HEK293 (cell line): ENCODE measurements at regions not wholly inside any gene's neighbourhood (a gene's known extent, or its start where the extent isn't known, plus 50 kb on each side); places are given as distances from the start of the nearest gene placed in this dataset.

Experiments
- CTCF ChIA-PET: fragments of 350-600 bp; formaldehyde crosslinking; extraction: SDS; loops from one replicate; lab custom pipeline; 2021; ENCODE audit warnings: antibody characterized with exemption; lab: Yijun Ruan, JAX
- POLR2A ChIA-PET: fragments of 300-600 bp; formaldehyde crosslinking; extraction: SDS; loops from one replicate; lab custom pipeline; 2020; ENCODE audit warnings: antibody characterized with exemption, inconsistent platforms; lab: Yijun Ruan, JAX
- H3K27ac ChIP-seq: fragments of 200-500 bp; sonication (Bioruptor generic); 2 replicates; pipeline ENCODE4 v1.5.1; 2014; ENCODE audit warnings: low read depth, low read length, control low read depth, inconsistent platforms; ENCODE audit errors: extremely low read depth
- H3K36me3 ChIP-seq, 2 experiments: fragments of 200-500 bp in 1 of 2; sonication (Bioruptor generic) in 1 of 2; 1 replicate in 1 of 2; 2 replicates in 1 of 2; pipeline ENCODE4 v1.5.1; 2014 to 2017; ENCODE audit warnings: inconsistent platforms in 2 of 2, low read length in 2 of 2; ENCODE audit not compliant: control insufficient read depth in 2 of 2, insufficient read depth in 1 of 2
- H3K4me1 ChIP-seq: fragments of 200-500 bp; sonication (Bioruptor generic); 2 replicates; pipeline ENCODE4 v1.5.1; 2014; ENCODE audit warnings: mild to moderate bottlenecking, low read length, inconsistent platforms; ENCODE audit not compliant: control insufficient read depth, insufficient read depth
- H3K4me3 ChIP-seq: 2 replicates; pipeline ENCODE4 v1.5.1; 2011; ENCODE audit warnings: low read depth, mild to moderate bottlenecking, control low read depth, low read length, moderate library complexity
- H3K9me3 ChIP-seq: fragments of 200-500 bp; sonication (Bioruptor generic); 2 replicates; pipeline ENCODE4 v1.5.1; 2014; ENCODE audit warnings: low read depth, low read length, inconsistent platforms; ENCODE audit not compliant: control insufficient read depth, insufficient read depth
- GLIS2 ChIP-seq: fragments of 450-650 bp; formaldehyde crosslinking; IDR thresholded peaks from 2 replicates; pipeline ENCODE4 v1.5.1; 2016; ENCODE audit warnings: missing biosample characterization, missing genetic modification characterization
- HOXA7 ChIP-seq: sonication (generic); formaldehyde crosslinking; IDR thresholded peaks from 2 replicates; pipeline ENCODE4 v1.8.1; 2022; ENCODE audit warnings: missing genetic modification reagents, borderline replicate concordance
- HOXC10 ChIP-seq: sonication (generic); formaldehyde crosslinking; IDR thresholded peaks from 2 replicates; pipeline ENCODE4 v1.8.1; 2023; ENCODE audit warnings: mild to moderate bottlenecking, missing genetic modification reagents
- SETDB1 ChIP-seq: IDR thresholded peaks from one replicate; pipeline ENCODE4 v1.6.1; 2017; ENCODE audit warnings: mild to moderate bottlenecking, low read length, moderate library complexity, mixed read lengths; ENCODE audit not compliant: insufficient read length
- ZBTB1 ChIP-seq: fragments of 450-650 bp; formaldehyde crosslinking; IDR thresholded peaks from 2 replicates; pipeline ENCODE4 v1.5.1; 2016; ENCODE audit warnings: missing biosample characterization, missing genetic modification characterization
- ZBTB20 ChIP-seq: fragments of 450-650 bp; formaldehyde crosslinking; IDR thresholded peaks from 2 replicates; pipeline ENCODE4 v1.5.1; 2016; ENCODE audit warnings: missing biosample characterization, missing genetic modification characterization
- ZFP3 ChIP-seq: fragments of 450-650 bp; formaldehyde crosslinking; IDR thresholded peaks from 2 replicates; pipeline ENCODE4 v1.5.1; 2016; ENCODE audit warnings: low read depth, missing biosample characterization, missing genetic modification characterization
- ZNF157 ChIP-seq: fragments of 450-650 bp; formaldehyde crosslinking; IDR thresholded peaks from 2 replicates; pipeline ENCODE4 v1.5.1; 2016; ENCODE audit warnings: missing biosample characterization, missing genetic modification characterization
- ZNF174 ChIP-seq: fragments of 450-650 bp; formaldehyde crosslinking; IDR thresholded peaks from 2 replicates; pipeline ENCODE4 v1.5.0; 2017; ENCODE audit warnings: missing biosample characterization, mild to moderate bottlenecking, missing genetic modification characterization
- ZNF214 ChIP-seq: fragments of 450-650 bp; formaldehyde crosslinking; IDR thresholded peaks from 2 replicates; pipeline ENCODE4 v1.5.1; 2017; ENCODE audit warnings: missing biosample characterization, mild to moderate bottlenecking, missing genetic modification characterization, borderline replicate concordance
- ZNF23 ChIP-seq: fragments of 450-650 bp; formaldehyde crosslinking; IDR thresholded peaks from 2 replicates; pipeline ENCODE4 v1.5.1; 2016; ENCODE audit warnings: missing biosample characterization, missing genetic modification characterization, borderline replicate concordance
- ZNF292 ChIP-seq: fragments of 450-650 bp; formaldehyde crosslinking; IDR thresholded peaks from 2 replicates; pipeline ENCODE4 v1.5.1; 2016; ENCODE audit warnings: low read depth, missing biosample characterization, missing genetic modification characterization, borderline replicate concordance
- ZNF350 ChIP-seq: fragments of 450-650 bp; formaldehyde crosslinking; IDR thresholded peaks from 2 replicates; pipeline ENCODE4 v1.5.0; 2017; ENCODE audit warnings: missing biosample characterization, mild to moderate bottlenecking, missing genetic modification characterization
- ZNF354C ChIP-seq: fragments of 450-650 bp; formaldehyde crosslinking; IDR thresholded peaks from 2 replicates; pipeline ENCODE4 v1.5.1; 2016; ENCODE audit warnings: missing biosample characterization, missing genetic modification characterization, low read depth, borderline replicate concordance
- ZNF37A ChIP-seq: fragments of 450-650 bp; IDR thresholded peaks from 2 replicates; pipeline ENCODE4 v1.5.1; 2018; ENCODE audit warnings: missing biosample characterization, missing genetic modification characterization
- ZNF449 ChIP-seq: fragments of 450-650 bp; formaldehyde crosslinking; IDR thresholded peaks from 2 replicates; pipeline ENCODE4 v1.5.1; 2017; ENCODE audit warnings: missing biosample characterization, mild to moderate bottlenecking, missing genetic modification characterization, moderate library complexity
- ZNF501 ChIP-seq: fragments of 450-650 bp; formaldehyde crosslinking; IDR thresholded peaks from 2 replicates; pipeline ENCODE4 v1.5.1; 2016; ENCODE audit warnings: missing biosample characterization, missing genetic modification characterization
- ZNF544 ChIP-seq: fragments of 450-650 bp; formaldehyde crosslinking; IDR thresholded peaks from 2 replicates; pipeline ENCODE4 v1.5.0; 2017; ENCODE audit warnings: missing biosample characterization, missing genetic modification characterization
- ZNF571 ChIP-seq: fragments of 450-650 bp; formaldehyde crosslinking; IDR thresholded peaks from 2 replicates; pipeline ENCODE4 v1.5.0; 2017; ENCODE audit warnings: missing biosample characterization, missing genetic modification characterization
- ZNF585B ChIP-seq: fragments of 450-650 bp; formaldehyde crosslinking; IDR thresholded peaks from 2 replicates; pipeline ENCODE4 v1.5.1; 2016; ENCODE audit warnings: missing biosample characterization, missing genetic modification characterization
- ZNF596 ChIP-seq: fragments of 450-650 bp; IDR thresholded peaks from 2 replicates; pipeline ENCODE4 v1.5.0; 2018; ENCODE audit warnings: missing biosample characterization, mild to moderate bottlenecking, missing genetic modification characterization, moderate library complexity
- ZNF654 ChIP-seq: fragments of 450-650 bp; formaldehyde crosslinking; IDR thresholded peaks from 2 replicates; pipeline ENCODE4 v1.5.1; 2016; ENCODE audit warnings: low read depth, missing biosample characterization, missing genetic modification characterization
- ZNF664 ChIP-seq: fragments of 450-650 bp; formaldehyde crosslinking; IDR thresholded peaks from 2 replicates; pipeline ENCODE4 v1.5.1; 2016; ENCODE audit warnings: missing biosample characterization, missing genetic modification characterization
- ZNF670 ChIP-seq: fragments of 450-650 bp; formaldehyde crosslinking; IDR thresholded peaks from 2 replicates; pipeline ENCODE4 v1.5.1; 2016; ENCODE audit warnings: missing biosample characterization, missing genetic modification characterization, low read depth
- ZNF791 ChIP-seq: fragments of 450-650 bp; formaldehyde crosslinking; IDR thresholded peaks from 2 replicates; pipeline ENCODE4 v1.5.1; 2016; ENCODE audit warnings: missing biosample characterization, missing genetic modification characterization
- ZSCAN4 ChIP-seq: fragments of 450-650 bp; formaldehyde crosslinking; IDR thresholded peaks from 2 replicates; pipeline ENCODE4 v1.5.1; 2017; ENCODE audit warnings: missing biosample characterization, missing genetic modification characterization
- ZSCAN5A ChIP-seq: fragments of 450-650 bp; formaldehyde crosslinking; IDR thresholded peaks from 2 replicates; pipeline ENCODE4 v1.5.1; 2016; ENCODE audit warnings: missing biosample characterization, missing genetic modification characterization

DNA sequence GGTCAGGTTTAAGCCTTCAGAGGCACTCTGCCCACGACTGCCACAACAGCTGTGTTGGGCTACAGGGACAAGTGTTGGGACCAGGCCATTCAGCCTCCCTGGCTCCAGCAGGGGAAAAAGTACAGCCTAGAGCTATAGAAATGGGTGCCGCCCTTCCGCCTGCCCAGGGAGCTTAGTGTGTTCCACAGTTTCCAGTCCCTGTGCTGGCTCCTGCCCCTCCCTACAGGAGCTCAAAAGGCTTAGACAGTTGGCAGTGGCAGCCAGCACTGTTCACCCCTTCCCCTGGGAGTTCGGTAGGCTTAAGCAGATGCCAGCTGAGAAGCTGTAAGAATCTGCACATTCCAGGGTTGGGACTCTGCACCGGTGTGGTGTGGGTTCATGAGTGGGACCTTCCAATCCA lies 408.2 kb upstream of the INTU start:
- H3K4me3 ChIP-seq = no peak overlapping the region
- no peaks in the 10 kb centered on the region for H3K4me1 ChIP-seq
- CTCF ChIA-PET = interaction anchor here (0.5 kb wide), 1 partner anchor 124 kb away, joined by 4 read pairs; no protein-coding TSS in a partner anchor
- POLR2A ChIA-PET = no interaction called here
- no peaks in the 10 kb centered on the region for H3K36me3 ChIP-seq
- no peak overlapping the region for H3K27ac ChIP-seq
- TF ChIP-seq ZNF214 (tag by site-specific recombination) (no peak), ZNF501 (tag by site-specific recombination) (no peak), ZBTB1 (tag by site-specific recombination) (no peak), ZNF664 (no peak), GLIS2 (tag by site-specific recombination) (no peak)
- TF ChIP-seq, all 188 proteins: peak for 0
- no peaks in the 10 kb centered on the region for H3K9me3 ChIP-seq

DNA sequence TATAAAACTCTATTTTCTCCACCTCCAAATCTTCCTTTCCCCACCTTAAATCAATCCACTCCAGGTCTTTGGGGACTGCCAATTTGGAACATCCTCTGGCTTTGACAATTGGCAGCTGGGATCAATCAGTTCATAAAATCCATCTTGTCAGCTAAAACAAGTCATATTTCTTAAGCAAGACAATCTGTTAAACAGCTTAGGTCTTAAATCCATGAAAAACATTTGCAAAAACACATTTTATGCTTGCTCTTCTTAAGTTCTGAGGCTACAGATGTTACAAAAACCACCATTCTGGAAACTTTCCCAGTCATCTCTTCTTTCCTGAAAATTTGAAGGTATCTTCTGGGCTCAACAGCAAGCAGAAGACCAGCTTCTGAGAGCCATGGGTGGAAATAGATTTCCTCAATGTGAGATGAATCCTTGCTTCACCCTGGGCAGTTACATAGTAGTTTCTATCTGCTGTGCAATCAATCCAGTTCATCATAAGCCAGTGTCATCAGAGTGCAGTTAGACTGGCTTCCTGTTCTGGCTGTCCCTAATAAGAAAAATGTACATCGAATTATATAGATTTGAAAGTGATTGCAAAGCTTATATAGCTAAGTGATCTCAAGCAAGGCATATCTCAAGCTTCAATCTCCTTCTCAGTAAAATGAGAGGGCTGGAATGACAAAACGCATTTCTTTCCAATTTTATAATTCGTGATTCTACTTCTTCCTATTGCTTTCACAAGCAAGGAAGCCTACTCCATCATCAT lies 402.7 kb upstream of the INTU start:
- CTCF ChIA-PET = no interaction called here
- Histone ChIP-seq H3K9me3 (no peaks in the 10 kb centered on the region), H3K36me3 (no peaks in the 10 kb centered on the region), H3K27ac (no peak overlapping the region), H3K4me3 (no peak overlapping the region), H3K4me1 (no peaks in the 10 kb centered on the region)
- POLR2A ChIA-PET = no interaction called here
- TF ChIP-seq ZFP3 (tag by site-specific recombination) (no peak), ZNF174 (no peak), ZNF670 (tag by site-specific recombination) (no peak), ZNF37A (no peak), ZNF157 (no peak), ZNF23 (tag by site-specific recombination) (no peak), HOXC10 (CRISPR knock-in tag) (no peak)

DNA sequence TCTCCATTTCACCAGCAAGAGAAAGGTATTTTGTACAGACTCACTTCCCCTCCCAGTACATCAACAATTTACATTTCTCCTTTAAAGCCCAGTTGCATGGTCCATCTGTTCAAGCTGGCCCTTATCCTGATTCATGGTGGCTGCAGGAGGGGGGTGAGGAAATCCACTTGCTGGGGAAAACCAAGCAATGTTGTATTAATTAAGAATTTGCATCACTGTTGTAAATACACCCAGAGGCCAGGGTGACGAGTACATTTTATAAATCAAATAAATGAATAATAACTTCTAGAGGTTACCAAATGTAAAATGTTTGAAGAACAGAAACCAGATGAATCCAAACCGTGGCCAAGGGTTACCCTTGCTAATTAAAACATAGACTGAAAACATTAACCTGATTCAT lies 395.9 kb upstream of the INTU start:
- Histone ChIP-seq H3K4me1 (no peaks in the 10 kb centered on the region), H3K27ac (no peak overlapping the region), H3K36me3 (no peaks in the 10 kb centered on the region), H3K9me3 (no peaks in the 10 kb centered on the region), H3K4me3 (no peak overlapping the region)
- CTCF ChIA-PET = no interaction called here
- POLR2A ChIA-PET = no interaction called here
- TF ChIP-seq ZNF350 (tag by site-specific recombination) = no peak
- TF ChIP-seq ZBTB20 = no peak
- TF ChIP-seq ZNF585B = no peak
- no peak for TF ChIP-seq ZNF292
- TF ChIP-seq GLIS2 (tag by site-specific recombination) = no peak
- TF ChIP-seq SETDB1 = no peak
- TF ChIP-seq ZSCAN4 = no peak

DNA sequence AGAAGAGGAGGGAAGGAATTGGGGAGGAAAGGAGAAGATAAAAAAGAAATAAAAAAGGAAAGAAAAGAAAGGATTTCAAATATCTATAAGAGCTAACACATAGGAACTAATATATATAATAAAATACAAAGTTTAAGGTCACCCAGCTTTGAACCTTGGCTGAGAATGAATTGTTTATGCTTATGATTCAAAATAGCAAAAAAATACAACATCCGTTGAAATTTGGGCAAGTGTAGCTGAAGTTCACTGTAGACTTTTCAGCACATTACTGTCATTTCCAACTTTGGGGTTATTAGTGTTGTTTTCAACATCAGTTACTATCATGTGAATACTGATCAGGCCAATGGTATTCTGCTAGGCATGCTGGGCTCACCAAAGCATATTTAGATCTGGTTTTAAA lies 395.2 kb upstream of the INTU start:
- CTCF ChIA-PET = no interaction called here
- Histone ChIP-seq H3K4me3 (no peak overlapping the region), H3K4me1 (no peaks in the 10 kb centered on the region), H3K36me3 (no peaks in the 10 kb centered on the region), H3K9me3 (no peaks in the 10 kb centered on the region), H3K27ac (no peak overlapping the region)
- POLR2A ChIA-PET = no interaction called here
- TF ChIP-seq ZNF501 (tag by site-specific recombination) (no peak), GLIS2 (tag by site-specific recombination) (no peak), ZNF571 (tag by site-specific recombination) (no peak), ZNF354C (tag by site-specific recombination) (no peak), ZNF596 (tag by site-specific recombination) (no peak), ZNF449 (tag by site-specific recombination) (no peak), ZNF157 (no peak), ZSCAN5A (tag by site-specific recombination) (no peak), HOXA7 (CRISPR knock-in tag) (no peak), ZNF544 (no peak), ZNF791 (tag by site-specific recombination) (no peak), ZNF654 (tag by site-specific recombination) (no peak)
